Fibroblast of upper back skin (primary cell): ENCODE measurements at regions not wholly inside any gene's neighbourhood (a gene's known extent, or its start where the extent isn't known, plus 50 kb on each side); places are given as distances from the start of the nearest gene placed in this dataset.
A peak's percentile ranks its signal among the peaks of the same experiment; 100 is the strongest.
"Not testable (repeated sequence)": the region's sequence is repeated elsewhere in the genome, so short reads cannot be mapped to it uniquely, and the experiment has no call there.

Source experiments
- DNase-seq: peaks from one replicate; pipeline ENCODE4 v3.0.0-alpha.2; 2013

GRCh38 chr5:173667702-173668101, 51.3 kb upstream of the BOD1 start:
- DNase-seq = no peak

GRCh38 chr5:173668245-173668800, 51.9 kb upstream of the BOD1 start:
- no peak for DNase-seq

GRCh38 chr5:173668910-173669309, 52.5 kb upstream of the BOD1 start:
- no peak for DNase-seq

- no peak for DNase-seq
Observed at GRCh38 chr5:173669483-173669882, 53.0 kb upstream of the BOD1 start.

GRCh38 chr5:173670130-173670651, 53.7 kb upstream of the BOD1 start:
- DNase-seq = peak; percentile 48

- DNase-seq = no peak
Observed at GRCh38 chr5:173670791-173671120, 54.3 kb upstream of the BOD1 start.

GRCh38 chr5:173671121-173671949, 54.9 kb upstream of the BOD1 start:
- DNase-seq = no peak

GRCh38 chr5:173672166-173672565, 55.7 kb upstream of the BOD1 start:
- DNase-seq = no peak

- DNase-seq = no peak
Observed at GRCh38 chr5:173672891-173673290, 56.4 kb upstream of the BOD1 start.

GRCh38 chr5:173673295-173674101, 57.0 kb upstream of the BOD1 start:
- no peak for DNase-seq

- no peak for DNase-seq
Observed at GRCh38 chr5:173675287-173675996, 59.0 kb upstream of the BOD1 start.

GRCh38 chr5:173676375-173676774, 59.9 kb upstream of the BOD1 start:
- no peak for DNase-seq

GRCh38 chr5:173677125-173677672, 60.7 kb upstream of the BOD1 start:
- no peak for DNase-seq

- DNase-seq = no peak
Observed at GRCh38 chr5:173679909-173680630, 63.6 kb upstream of the BOD1 start.

- DNase-seq = no peak
Observed at GRCh38 chr5:173680660-173681242, 64.3 kb upstream of the BOD1 start.

- DNase-seq = no peak
Observed at GRCh38 chr5:173682313-173682712, 65.9 kb upstream of the BOD1 start.

GRCh38 chr5:173684535-173684934, 68.1 kb upstream of the BOD1 start:
- DNase-seq = not testable (repeated sequence)

- DNase-seq = no peak
Observed at GRCh38 chr5:173686950-173687349, 70.5 kb upstream of the BOD1 start.

- DNase-seq = no peak
Observed at GRCh38 chr5:173688703-173689102, 72.3 kb upstream of the BOD1 start.

GRCh38 chr5:173689171-173689736, 72.8 kb upstream of the BOD1 start:
- DNase-seq = no peak

- DNase-seq = no peak
Observed at GRCh38 chr5:173689737-173690360, 73.4 kb upstream of the BOD1 start.
